ENCODE measurements at regions not wholly inside any gene's neighbourhood (a gene's known extent, or its start where the extent isn't known, plus 50 kb on each side); places are given as distances from the start of the nearest gene placed in this dataset.
"Not testable (repeated sequence)": the region's sequence is repeated elsewhere in the genome, so short reads cannot be mapped to it uniquely, and the experiment has no call there.

DNA sequence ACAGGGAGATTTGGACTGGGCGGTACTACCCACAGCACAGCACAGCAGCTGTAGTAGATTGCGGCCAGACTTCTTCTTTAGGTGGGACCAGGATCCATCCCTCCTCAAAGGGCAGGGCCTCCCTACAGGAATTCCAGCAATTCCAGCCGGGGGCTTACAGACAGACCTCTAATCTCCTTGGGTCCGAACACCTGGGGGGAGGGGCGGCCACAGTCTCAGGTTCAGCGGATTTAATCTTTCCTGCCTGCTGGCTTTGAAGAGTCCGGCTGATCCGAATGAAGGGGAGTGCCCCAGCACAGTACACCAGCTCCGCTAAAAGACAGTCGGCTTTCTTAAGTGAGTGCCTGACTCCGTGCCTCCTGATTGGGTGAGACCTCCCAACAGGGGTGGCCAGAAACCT lies 1708.5 kb downstream of the BRINP3 start:
- no peaks in the 10 kb centered on the region for H3K9me3 ChIP-seq (ENCODE audit: control insufficient read depth, low read length)
- no peak overlapping the region for H3K27ac ChIP-seq (ENCODE audit: insufficient read depth, low read depth, low read length, poor library complexity, severe bottlenecking)
- H3K36me3 ChIP-seq (ENCODE audit: control insufficient read depth, insufficient read depth, low read length) = no peaks in the 10 kb centered on the region
- no peak overlapping the region for H3K4me3 ChIP-seq (ENCODE audit: insufficient read depth, low read depth, low read length)
- 91 to 96% methylated on average over 11 of the region's 11 CpGs for WGBS, 2 experiments
- no peaks in the 10 kb centered on the region for H3K27me3 ChIP-seq (ENCODE audit: control insufficient read depth, insufficient read depth, low read length, poor library complexity, severe bottlenecking)
- no peaks in the 10 kb centered on the region for H3K4me1 ChIP-seq (ENCODE audit: control insufficient read depth, insufficient read depth, low read length)

DNA sequence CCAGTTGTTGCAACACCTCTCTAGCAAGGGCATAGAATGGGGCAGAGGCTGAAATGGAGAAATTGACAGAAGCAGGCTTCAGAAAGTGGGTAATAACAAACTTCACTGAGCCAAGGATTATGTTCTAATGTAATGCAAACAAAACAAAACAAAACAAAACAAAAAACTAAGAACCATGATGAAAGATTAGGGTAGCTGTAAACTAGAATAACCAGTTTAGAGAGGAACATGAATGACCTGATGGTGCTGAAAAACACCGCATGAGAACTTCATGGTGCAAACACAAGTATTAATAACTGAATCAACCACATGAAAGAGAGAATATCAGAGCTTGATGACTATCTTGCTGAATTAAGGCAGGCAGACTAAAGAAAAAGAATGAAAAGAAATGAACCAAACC lies 1707.7 kb downstream of the BRINP3 start:
- H3K9me3 ChIP-seq (ENCODE audit: control insufficient read depth, low read length) = no peaks in the 10 kb centered on the region
- no peaks in the 10 kb centered on the region for H3K36me3 ChIP-seq (ENCODE audit: control insufficient read depth, insufficient read depth, low read length)
- no peaks in the 10 kb centered on the region for H3K27me3 ChIP-seq (ENCODE audit: control insufficient read depth, insufficient read depth, low read length, poor library complexity, severe bottlenecking)
- no peak overlapping the region for H3K4me3 ChIP-seq (ENCODE audit: insufficient read depth, low read depth, low read length)
- H3K27ac ChIP-seq (ENCODE audit: insufficient read depth, low read depth, low read length, poor library complexity, severe bottlenecking) = no peak overlapping the region
- no peaks in the 10 kb centered on the region for H3K4me1 ChIP-seq (ENCODE audit: control insufficient read depth, insufficient read depth, low read length)
- 100% methylated on average over 1 of the region's 1 CpG for WGBS, 2 experiments

DNA sequence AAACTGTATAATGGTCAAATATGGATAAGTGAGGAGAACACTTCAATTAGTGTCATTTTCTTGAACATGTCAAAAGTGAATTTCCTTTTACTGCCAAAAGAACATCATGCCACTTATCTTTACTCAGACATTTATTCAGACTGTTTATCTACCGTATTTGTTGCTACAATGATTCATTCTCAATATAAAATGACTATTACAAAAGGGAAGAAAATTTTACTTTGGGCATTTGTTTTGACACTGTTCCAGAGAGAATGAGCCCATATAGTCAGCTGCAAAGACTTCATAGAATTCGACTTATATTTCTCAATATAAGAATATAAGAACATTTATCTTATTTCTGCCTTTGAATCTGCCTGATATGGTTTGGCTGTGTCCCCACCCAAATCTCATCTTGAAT lies 1699.1 kb downstream of the BRINP3 start:
- Histone ChIP-seq H3K27me3 (ENCODE audit: control insufficient read depth, insufficient read depth, low read length, poor library complexity, severe bottlenecking) (no peaks in the 10 kb centered on the region), H3K9me3 (ENCODE audit: control insufficient read depth, low read length) (no peaks in the 10 kb centered on the region), H3K36me3 (ENCODE audit: control insufficient read depth, insufficient read depth, low read length) (no peaks in the 10 kb centered on the region), H3K4me1 (ENCODE audit: control insufficient read depth, insufficient read depth, low read length) (no peaks in the 10 kb centered on the region), H3K4me3 (ENCODE audit: insufficient read depth, low read depth, low read length) (no peak overlapping the region), H3K27ac (ENCODE audit: insufficient read depth, low read depth, low read length, poor library complexity, severe bottlenecking) (no peak overlapping the region)
- WGBS, 2 experiments = 100% methylated on average over 1 of the region's 2 CpGs; no CpG with 5 or more reads in 1 of the 2 experiments

DNA sequence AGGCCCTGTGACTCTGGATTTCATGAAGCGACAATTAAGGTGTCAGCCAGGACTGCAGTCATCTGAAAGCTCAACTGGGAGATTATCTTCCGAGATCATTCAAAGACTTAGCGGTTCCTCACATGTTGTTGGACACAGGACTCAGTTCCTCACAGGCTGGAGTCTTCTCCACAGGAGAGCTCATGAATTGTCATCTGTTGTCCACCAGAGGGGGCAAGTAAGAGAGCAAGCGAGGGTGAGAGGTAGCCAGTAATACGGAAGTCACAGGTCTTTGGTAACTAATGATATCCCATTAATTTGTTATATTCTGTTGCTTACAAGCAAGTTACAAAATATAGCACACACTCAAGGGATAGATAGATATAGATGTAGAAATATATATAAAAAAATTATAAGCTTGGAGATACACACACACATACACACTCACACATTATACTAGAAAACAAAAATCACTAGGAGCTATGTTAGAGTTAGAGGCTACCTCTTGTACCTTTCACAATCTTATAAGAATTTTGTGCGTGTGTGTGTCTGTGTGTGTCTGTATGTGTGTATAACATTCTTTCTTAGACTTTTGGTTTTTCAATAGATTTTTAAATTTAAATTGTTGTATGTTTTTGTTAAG lies 1695.3 kb downstream of the BRINP3 start:
- Histone ChIP-seq H3K27me3 (ENCODE audit: control insufficient read depth, insufficient read depth, low read length, poor library complexity, severe bottlenecking) (no peaks in the 10 kb centered on the region), H3K9me3 (ENCODE audit: control insufficient read depth, low read length) (no peaks in the 10 kb centered on the region), H3K4me1 (ENCODE audit: control insufficient read depth, insufficient read depth, low read length) (no peaks in the 10 kb centered on the region), H3K4me3 (ENCODE audit: insufficient read depth, low read depth, low read length) (no peak overlapping the region), H3K36me3 (ENCODE audit: control insufficient read depth, insufficient read depth, low read length) (no peaks in the 10 kb centered on the region), H3K27ac (ENCODE audit: insufficient read depth, low read depth, low read length, poor library complexity, severe bottlenecking) (no peak overlapping the region)
- 46 to 49% methylated on average over 4 to 5 of the region's 6 CpGs for WGBS, 2 experiments

DNA sequence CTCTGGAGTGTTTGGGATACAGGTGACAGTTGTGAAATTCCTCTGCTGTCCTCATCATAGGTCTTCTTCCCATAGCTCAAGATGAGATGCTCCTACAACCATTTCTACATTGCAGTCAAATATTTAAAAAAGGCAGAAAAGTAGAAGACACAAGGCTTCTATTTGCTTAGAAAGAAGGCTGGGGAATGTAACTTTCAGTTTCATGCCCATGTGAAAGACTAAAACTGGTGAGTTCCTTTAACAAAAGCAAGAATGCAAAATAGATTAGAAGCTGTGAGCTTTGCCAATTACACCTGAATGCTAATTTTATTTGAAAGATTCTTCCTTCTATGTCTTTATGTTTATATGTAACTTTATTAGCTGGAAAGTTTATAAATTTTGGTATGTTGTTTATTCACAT lies 1682.7 kb downstream of the BRINP3 start:
- no peak overlapping the region for H3K27ac ChIP-seq (ENCODE audit: insufficient read depth, low read depth, low read length, poor library complexity, severe bottlenecking)
- no peak overlapping the region for H3K4me3 ChIP-seq (ENCODE audit: insufficient read depth, low read depth, low read length)
- H3K4me1 ChIP-seq (ENCODE audit: control insufficient read depth, insufficient read depth, low read length) = no peaks in the 10 kb centered on the region
- no peaks in the 10 kb centered on the region for H3K27me3 ChIP-seq (ENCODE audit: control insufficient read depth, insufficient read depth, low read length, poor library complexity, severe bottlenecking)
- H3K36me3 ChIP-seq (ENCODE audit: control insufficient read depth, insufficient read depth, low read length) = no peaks in the 10 kb centered on the region
- no peaks in the 10 kb centered on the region for H3K9me3 ChIP-seq (ENCODE audit: control insufficient read depth, low read length)

DNA sequence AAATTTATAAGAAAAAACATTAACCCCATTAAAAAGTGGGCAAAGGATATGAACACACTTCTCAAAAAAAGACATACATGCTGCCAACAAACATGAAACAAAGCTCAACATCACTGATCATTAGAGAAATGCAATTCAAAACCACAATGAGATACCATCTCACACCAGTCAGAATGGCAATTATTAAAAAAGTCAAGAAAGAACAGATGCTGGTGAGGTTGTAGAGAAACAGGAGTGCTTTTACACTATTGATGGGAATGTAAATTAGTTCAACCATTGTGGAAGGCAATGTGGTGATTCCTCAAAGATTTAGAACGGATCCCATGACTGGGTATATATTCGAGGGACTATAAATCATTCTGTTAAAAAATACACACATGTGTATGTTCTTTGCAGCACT lies 1665.5 kb downstream of the BRINP3 start:
- H3K27me3 ChIP-seq (ENCODE audit: control insufficient read depth, insufficient read depth, low read length, poor library complexity, severe bottlenecking); H3K36me3 ChIP-seq (ENCODE audit: control insufficient read depth, insufficient read depth, low read length); H3K4me1 ChIP-seq (ENCODE audit: control insufficient read depth, insufficient read depth, low read length); H3K27ac ChIP-seq (ENCODE audit: insufficient read depth, low read depth, low read length, poor library complexity, severe bottlenecking); H3K9me3 ChIP-seq (ENCODE audit: control insufficient read depth, low read length); H3K4me3 ChIP-seq (ENCODE audit: insufficient read depth, low read depth, low read length): not testable (repeated sequence)
- WGBS, 2 experiments = 88 to 92% methylated on average over 2 of the region's 2 CpGs

DNA sequence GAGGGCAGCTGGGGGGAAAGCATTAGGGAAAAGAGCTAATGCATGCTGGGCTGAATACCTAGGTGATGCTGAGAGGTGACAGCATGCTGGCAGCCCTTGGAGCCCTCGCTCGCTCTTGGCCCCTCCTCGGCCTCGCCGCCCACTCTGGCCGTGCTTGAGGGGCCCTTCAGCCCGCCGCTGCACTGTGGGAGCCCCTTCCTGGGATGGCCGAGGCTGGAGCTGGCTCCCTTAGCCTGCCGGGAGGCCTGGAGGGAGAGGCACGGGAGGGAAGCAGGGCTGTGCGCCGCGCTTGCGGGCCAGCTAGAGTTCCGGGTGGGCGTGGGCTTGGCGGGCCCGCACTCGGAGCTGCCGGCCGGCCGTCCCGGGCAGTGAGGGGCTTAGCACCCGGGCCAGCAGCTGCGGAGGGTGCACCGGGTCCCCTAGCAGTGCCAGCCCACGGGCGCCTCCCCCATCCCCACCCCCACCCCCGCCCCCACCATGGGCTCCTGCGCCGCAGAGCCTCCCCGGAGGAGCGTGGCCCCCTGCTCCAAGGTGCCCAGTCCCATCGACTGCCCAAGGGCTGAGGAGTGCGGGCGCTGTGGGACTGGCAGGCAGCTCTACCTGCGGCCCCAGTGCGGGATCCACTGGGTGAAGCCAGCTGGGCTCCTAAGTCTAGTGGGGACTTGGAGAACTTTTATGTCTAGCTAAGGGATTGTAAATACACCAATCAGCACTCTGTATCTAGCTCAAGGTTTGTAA lies 1664.7 kb downstream of the BRINP3 start:
- not testable (repeated sequence) for H3K27me3 ChIP-seq (ENCODE audit: control insufficient read depth, insufficient read depth, low read length, poor library complexity, severe bottlenecking); H3K27ac ChIP-seq (ENCODE audit: insufficient read depth, low read depth, low read length, poor library complexity, severe bottlenecking); H3K9me3 ChIP-seq (ENCODE audit: control insufficient read depth, low read length); H3K4me3 ChIP-seq (ENCODE audit: insufficient read depth, low read depth, low read length); H3K36me3 ChIP-seq (ENCODE audit: control insufficient read depth, insufficient read depth, low read length); H3K4me1 ChIP-seq (ENCODE audit: control insufficient read depth, insufficient read depth, low read length)
- 94 to 96% methylated on average over 36 to 39 of the region's 39 CpGs for WGBS, 2 experiments

DNA sequence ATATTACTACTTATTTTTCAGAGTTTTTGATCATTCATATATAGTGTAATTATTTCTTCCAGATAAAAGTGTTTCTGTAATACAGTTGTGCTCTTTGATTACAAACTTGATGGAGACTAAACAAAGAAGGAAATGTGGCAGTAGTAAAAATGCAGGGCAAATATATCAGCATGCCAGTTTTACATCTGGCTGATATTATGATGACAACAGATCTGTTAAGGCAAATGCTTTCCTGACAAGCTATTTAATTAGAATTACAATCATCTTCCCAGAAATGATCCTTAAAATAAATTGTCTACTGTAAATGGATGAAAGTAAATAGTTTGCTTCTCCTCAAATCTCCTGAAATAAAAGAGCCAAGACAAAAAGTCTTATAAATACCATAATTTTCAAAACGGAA lies 1659.8 kb downstream of the BRINP3 start:
- Histone ChIP-seq H3K27me3 (ENCODE audit: control insufficient read depth, insufficient read depth, low read length, poor library complexity, severe bottlenecking) (no peaks in the 10 kb centered on the region), H3K4me1 (ENCODE audit: control insufficient read depth, insufficient read depth, low read length) (no peaks in the 10 kb centered on the region)

DNA sequence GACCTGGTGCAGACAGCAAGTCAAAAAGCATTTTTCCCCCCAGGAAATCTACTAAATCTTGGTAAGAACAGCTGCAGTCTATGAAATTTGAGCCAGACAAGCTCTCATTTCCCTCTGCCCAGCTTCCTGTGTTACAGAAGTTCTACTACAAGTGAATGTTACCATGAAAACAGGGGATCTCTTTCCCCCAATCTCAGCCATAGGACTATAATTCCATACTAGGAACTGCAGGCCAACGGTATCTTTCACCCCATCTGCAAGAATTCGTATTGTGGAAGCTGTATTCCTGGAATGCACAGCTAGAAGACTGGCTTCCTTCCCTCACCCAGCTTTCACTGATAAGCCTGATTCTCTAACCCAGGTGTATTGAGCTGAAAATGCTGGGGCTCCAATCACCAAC lies 1655.4 kb downstream of the BRINP3 start:
- no peaks in the 10 kb centered on the region for H3K36me3 ChIP-seq (ENCODE audit: control insufficient read depth, insufficient read depth, low read length)
- H3K27me3 ChIP-seq (ENCODE audit: control insufficient read depth, insufficient read depth, low read length, poor library complexity, severe bottlenecking) = no peaks in the 10 kb centered on the region
- H3K4me3 ChIP-seq (ENCODE audit: insufficient read depth, low read depth, low read length) = no peak overlapping the region
- H3K4me1 ChIP-seq (ENCODE audit: control insufficient read depth, insufficient read depth, low read length) = no peaks in the 10 kb centered on the region
- WGBS, 2 experiments = 93 to 94% methylated on average over 2 of the region's 2 CpGs
- no peaks in the 10 kb centered on the region for H3K9me3 ChIP-seq (ENCODE audit: control insufficient read depth, low read length)
- H3K27ac ChIP-seq (ENCODE audit: insufficient read depth, low read depth, low read length, poor library complexity, severe bottlenecking) = no peak overlapping the region

More for the DNA sequence above, 1659.8 kb downstream of the BRINP3 start:
- 100% methylated on average over 1 of the region's 1 CpG; no CpG with 5 or more reads in 1 of the 2 experiments for WGBS, 2 experiments
- Histone ChIP-seq H3K36me3 (ENCODE audit: control insufficient read depth, insufficient read depth, low read length) (no peaks in the 10 kb centered on the region), H3K27ac (ENCODE audit: insufficient read depth, low read depth, low read length, poor library complexity, severe bottlenecking) (no peak overlapping the region), H3K9me3 (ENCODE audit: control insufficient read depth, low read length) (no peaks in the 10 kb centered on the region), H3K4me3 (ENCODE audit: insufficient read depth, low read depth, low read length) (no peak overlapping the region)

DNA sequence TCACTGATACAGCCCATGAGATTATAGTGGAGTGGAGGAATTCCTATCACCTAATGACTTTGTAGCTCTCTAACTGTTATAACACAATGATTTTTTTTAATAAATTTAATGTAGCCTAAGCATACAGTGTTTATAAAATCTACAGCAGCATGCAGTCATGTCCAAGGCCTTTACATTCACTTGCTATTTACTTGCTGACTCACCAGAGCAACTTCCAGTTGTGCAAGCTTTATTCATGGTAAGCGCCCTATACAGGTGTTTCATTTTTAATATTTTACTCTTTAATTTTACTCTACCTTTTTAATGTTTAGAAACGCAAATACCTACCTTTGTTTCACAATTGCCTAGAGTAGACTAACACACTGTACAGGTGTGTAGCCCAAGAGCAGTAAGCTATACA lies 1652.2 kb downstream of the BRINP3 start:
- Histone ChIP-seq H3K9me3 (ENCODE audit: control insufficient read depth, low read length) (no peaks in the 10 kb centered on the region), H3K36me3 (ENCODE audit: control insufficient read depth, insufficient read depth, low read length) (no peaks in the 10 kb centered on the region), H3K27me3 (ENCODE audit: control insufficient read depth, insufficient read depth, low read length, poor library complexity, severe bottlenecking) (no peaks in the 10 kb centered on the region), H3K27ac (ENCODE audit: insufficient read depth, low read depth, low read length, poor library complexity, severe bottlenecking) (no peak overlapping the region), H3K4me3 (ENCODE audit: insufficient read depth, low read depth, low read length) (no peak overlapping the region), H3K4me1 (ENCODE audit: control insufficient read depth, insufficient read depth, low read length) (no peaks in the 10 kb centered on the region)
- WGBS, 2 experiments = 96% methylated on average over 2 of the region's 2 CpGs; no CpG with 5 or more reads in 1 of the 2 experiments
